Right atrium auricular region (tissue), 2 donors: ENCODE measurements at regions not wholly inside any gene's neighbourhood (a gene's known extent, or its start where the extent isn't known, plus 50 kb on each side); places are given as distances from the start of the nearest gene placed in this dataset.

ENCODE experiments used
- DNase-seq: peaks from one replicate; pipeline ENCODE4 v3.0.0-alpha.2; 2019; ENCODE audit warnings: low spot score
- H3K27ac ChIP-seq, 2 donors: fragments of 200-600 bp; sonication (generic); 1 replicate in 1 of 2; 2 replicates in 1 of 2; pipeline ENCODE4 v1.5.1; 2016 to 2019
- H3K27me3 ChIP-seq, 2 donors: fragments of 200-600 bp; sonication (generic); one replicate each; pipeline versions ENCODE4 v1.5.1 to v1.6.0; 2017 to 2019
- H3K36me3 ChIP-seq: fragments of 200-600 bp; sonication (generic); one replicate; pipeline ENCODE4 v1.5.1; 2016
- H3K4me1 ChIP-seq, 2 donors: fragments of 200-600 bp; sonication (generic); one replicate each; pipeline versions ENCODE4 v1.5.1 to v1.6.0; 2017 to 2019
- H3K4me3 ChIP-seq, 2 donors: fragments of 200-600 bp; sonication (generic); 1 replicate in 1 of 2; 2 replicates in 1 of 2; pipeline ENCODE4 v1.5.1; 2017 to 2019; ENCODE audit warnings: mild to moderate bottlenecking in 1 of 2, moderate library complexity in 1 of 2
- H3K9me3 ChIP-seq, 2 donors: fragments of 200-600 bp; sonication (generic); one replicate each; pipeline ENCODE4 v1.5.1; 2019
- TF ChIP-seq, protein P1 (sequence below), 2 donors: fragments of 200-600 bp; sonication (generic); IDR thresholded peaks; one replicate each; pipeline ENCODE4 v1.5.1; 2019; ENCODE audit warnings: antibody characterized with exemption in 2 of 2

GRCh38 chr2:20111311-20112131 lies 60.1 kb upstream of the LAPTM4A start:
- Histone ChIP-seq H3K4me3 (no peak overlapping the region), H3K9me3 (no peaks in the 10 kb centered on the region), H3K36me3 (no peaks in the 10 kb centered on the region), H3K27me3 (no peaks in the 10 kb centered on the region), H3K4me1 (peaks cover 0 to 2% of the 10 kb centered on the region in 2 donors), H3K27ac (no peak overlapping the region)
- no peak for DNase-seq
- TF ChIP-seq, protein P1, sequence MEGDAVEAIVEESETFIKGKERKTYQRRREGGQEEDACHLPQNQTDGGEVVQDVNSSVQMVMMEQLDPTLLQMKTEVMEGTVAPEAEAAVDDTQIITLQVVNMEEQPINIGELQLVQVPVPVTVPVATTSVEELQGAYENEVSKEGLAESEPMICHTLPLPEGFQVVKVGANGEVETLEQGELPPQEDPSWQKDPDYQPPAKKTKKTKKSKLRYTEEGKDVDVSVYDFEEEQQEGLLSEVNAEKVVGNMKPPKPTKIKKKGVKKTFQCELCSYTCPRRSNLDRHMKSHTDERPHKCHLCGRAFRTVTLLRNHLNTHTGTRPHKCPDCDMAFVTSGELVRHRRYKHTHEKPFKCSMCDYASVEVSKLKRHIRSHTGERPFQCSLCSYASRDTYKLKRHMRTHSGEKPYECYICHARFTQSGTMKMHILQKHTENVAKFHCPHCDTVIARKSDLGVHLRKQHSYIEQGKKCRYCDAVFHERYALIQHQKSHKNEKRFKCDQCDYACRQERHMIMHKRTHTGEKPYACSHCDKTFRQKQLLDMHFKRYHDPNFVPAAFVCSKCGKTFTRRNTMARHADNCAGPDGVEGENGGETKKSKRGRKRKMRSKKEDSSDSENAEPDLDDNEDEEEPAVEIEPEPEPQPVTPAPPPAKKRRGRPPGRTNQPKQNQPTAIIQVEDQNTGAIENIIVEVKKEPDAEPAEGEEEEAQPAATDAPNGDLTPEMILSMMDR (IDR thresholded peaks at IDR 0.05), result no peak

DNA sequence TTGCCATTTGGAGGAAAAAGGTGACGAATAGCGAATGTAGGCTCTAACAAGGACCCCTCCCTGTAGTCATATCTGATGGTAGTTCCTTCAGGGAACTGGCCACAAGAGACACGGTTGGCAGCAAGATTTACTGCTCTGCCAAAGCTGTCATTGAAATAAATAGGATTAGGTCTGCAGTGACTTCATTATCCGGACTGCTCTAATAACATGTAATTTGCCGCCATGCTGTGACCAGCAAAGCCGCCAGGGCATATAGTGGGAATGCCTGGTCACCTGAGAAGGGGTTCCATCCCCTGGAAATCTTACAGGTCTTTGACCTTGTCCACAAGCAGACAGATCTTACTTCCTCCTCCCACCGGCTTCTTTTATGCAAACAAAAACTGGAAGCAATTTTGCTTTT lies 59.4 kb upstream of the LAPTM4A start:
- TF ChIP-seq, protein P1 (IDR thresholded peaks at IDR 0.05), result no peak
- no peak for DNase-seq
- Histone ChIP-seq H3K27me3 (no peaks in the 10 kb centered on the region), H3K36me3 (no peaks in the 10 kb centered on the region), H3K4me1 (peaks cover 0 to 4% of the 10 kb centered on the region in 2 donors), H3K9me3 (no peaks in the 10 kb centered on the region), H3K27ac (no peak overlapping the region), H3K4me3 (no peak overlapping the region)

GRCh38 chr2:20110383-20110782 lies 59.0 kb upstream of the LAPTM4A start:
- TF ChIP-seq, protein P1 (IDR thresholded peaks at IDR 0.05), result no peak
- H3K4me1 ChIP-seq, result peaks cover 0 to 4% of the 10 kb centered on the region in 2 donors
- no peaks in the 10 kb centered on the region for H3K27me3 ChIP-seq
- H3K9me3 ChIP-seq, result no peaks in the 10 kb centered on the region
- no peak for DNase-seq
- H3K36me3 ChIP-seq, result no peaks in the 10 kb centered on the region
- H3K27ac ChIP-seq, result no peak overlapping the region
- no peak overlapping the region for H3K4me3 ChIP-seq

GRCh38 chr2:20108655-20109396 lies 57.4 kb upstream of the LAPTM4A start:
- Histone ChIP-seq H3K4me1 (peaks cover 0 to 4% of the 10 kb centered on the region in 2 donors), H3K27ac (no peak overlapping the region)

DNA sequence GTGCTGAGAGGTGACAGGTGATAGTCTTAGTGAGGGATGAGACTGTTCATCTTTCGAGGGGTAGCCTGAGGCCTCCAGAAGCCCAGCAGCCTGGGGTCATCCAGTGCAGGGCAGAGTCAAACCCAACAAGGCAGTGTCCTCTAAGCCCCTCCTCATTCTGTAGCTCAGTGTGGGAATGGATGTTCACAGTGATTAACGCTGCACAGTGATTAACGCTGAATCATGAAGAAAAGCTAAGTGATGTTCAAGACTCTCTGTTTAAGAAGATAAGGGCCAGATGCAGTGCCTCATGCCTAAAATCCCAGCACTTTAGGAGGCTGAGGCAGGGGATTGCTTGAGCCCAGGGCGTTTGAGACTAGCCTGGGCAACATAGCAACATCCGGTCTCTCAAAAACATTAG lies 56.3 kb upstream of the LAPTM4A start:
- Histone ChIP-seq H3K4me1 (peaks cover 0 to 4% of the 10 kb centered on the region in 2 donors), H3K4me3 (no peak overlapping the region), H3K36me3 (no peaks in the 10 kb centered on the region), H3K9me3 (no peaks in the 10 kb centered on the region), H3K27ac (no peak overlapping the region), H3K27me3 (no peaks in the 10 kb centered on the region)
- DNase-seq, result no peak
- TF ChIP-seq, protein P1 (IDR thresholded peaks at IDR 0.05), result no peak

More at GRCh38 chr2:20108655-20109396, 57.4 kb upstream of the LAPTM4A start:
- Histone ChIP-seq H3K36me3 (no peaks in the 10 kb centered on the region), H3K9me3 (no peaks in the 10 kb centered on the region), H3K4me3 (no peak overlapping the region), H3K27me3 (no peaks in the 10 kb centered on the region)
- TF ChIP-seq, protein P1 (IDR thresholded peaks at IDR 0.05), result no peak
- DNase-seq, result no peak
